OCI-LY1 (cell line): ENCODE measurements at regions not wholly inside any gene's neighbourhood (a gene's known extent, or its start where the extent isn't known, plus 50 kb on each side); places are given as distances from the start of the nearest gene placed in this dataset.

ENCODE experiments used
- CTCF ChIP-seq: fragments of 200-600 bp; sonication (generic), shearing (Covaris generic); IDR thresholded peaks from 2 replicates; pipeline ENCODE4 v1.5.1; 2017; ENCODE audit warnings: mild to moderate bottlenecking, antibody characterized with exemption, low read length, moderate library complexity, mixed read lengths
- EZH2 ChIP-seq: fragments of 200-600 bp; sonication (generic), shearing (Covaris generic); IDR thresholded peaks from 2 replicates; pipeline ENCODE4 v1.8.0; 2017; ENCODE audit warnings: borderline replicate concordance, mixed run types, mild to moderate bottlenecking, antibody characterized with exemption, low read length, moderate library complexity, mixed read lengths

- no peak for TF ChIP-seq CTCF
- TF ChIP-seq EZH2: no peak
Observed at GRCh38 chr13:79691826-79692225, 210.9 kb downstream of the NDFIP2 start.
